KG1 (cell line): ENCODE measurements at regions not wholly inside any gene's neighbourhood (a gene's known extent, or its start where the extent isn't known, plus 50 kb on each side); places are given as distances from the start of the nearest gene placed in this dataset.

Source experiments
- DNase-seq: peaks from one replicate; lab custom pipeline; 2025; lab: John Stamatoyannopoulos, UW

GRCh38 chr1:22376546-22376945, 75.1 kb upstream of the ZBTB40 start:
- no peak for DNase-seq

GRCh38 chr1:22376976-22377375, 74.7 kb upstream of the ZBTB40 start:
- DNase-seq: no peak

GRCh38 chr1:22379566-22379965, 72.1 kb upstream of the ZBTB40 start:
- DNase-seq: no peak

- DNase-seq: no peak
Measured at GRCh38 chr1:22380024-22380785, 71.4 kb upstream of the ZBTB40 start.

GRCh38 chr1:22383526-22384294, 67.9 kb upstream of the ZBTB40 start:
- DNase-seq: no peak

GRCh38 chr1:22385537-22385936, 66.1 kb upstream of the ZBTB40 start:
- no peak for DNase-seq

GRCh38 chr1:22386774-22387173, 64.9 kb upstream of the ZBTB40 start:
- no peak for DNase-seq

- no peak for DNase-seq
Measured at GRCh38 chr1:22387919-22388580, 63.6 kb upstream of the ZBTB40 start.

GRCh38 chr1:22388671-22389450, 62.8 kb upstream of the ZBTB40 start:
- no peak for DNase-seq

GRCh38 chr1:22393587-22393986, 58.1 kb upstream of the ZBTB40 start:
- no peak for DNase-seq

GRCh38 chr1:22398656-22399420, 52.8 kb upstream of the ZBTB40 start:
- no peak for DNase-seq

GRCh38 chr1:22399421-22400091, 52.1 kb upstream of the ZBTB40 start:
- DNase-seq: no peak
